H9 (cell line): ENCODE measurements at regions not wholly inside any gene's neighbourhood (a gene's known extent, or its start where the extent isn't known, plus 50 kb on each side); places are given as distances from the start of the nearest gene placed in this dataset.

Source experiments
- DNase-seq: peaks from one replicate; pipeline ENCODE4 v3.0.0-alpha.2; 2017
- H2AFZ ChIP-seq: one replicate; pipeline ENCODE4 v1.6.1; 2013; ENCODE audit warnings: mild to moderate bottlenecking, low read length, control low read depth, moderate library complexity
- H2AK5ac ChIP-seq: 2 replicates; pipeline ENCODE4 v1.6.1; 2013; ENCODE audit warnings: low read length, control low read depth, mixed read lengths; ENCODE audit not compliant: insufficient read length
- H2BK120ac ChIP-seq: one replicate; pipeline ENCODE4 v1.6.1; 2013; ENCODE audit warnings: low read depth, mild to moderate bottlenecking, low read length, control low read depth, inconsistent platforms; ENCODE audit not compliant: poor library complexity, severe bottlenecking
- H2BK12ac ChIP-seq: 2 replicates; pipeline ENCODE4 v1.6.1; 2013; ENCODE audit warnings: low read length, control low read depth, mixed read lengths, low read depth; ENCODE audit not compliant: insufficient read length
- H2BK15ac ChIP-seq: 2 replicates; pipeline ENCODE4 v1.6.1; 2013; ENCODE audit warnings: low read depth, low read length, control low read depth
- H2BK20ac ChIP-seq: one replicate; pipeline ENCODE4 v1.6.1; 2013; ENCODE audit warnings: low read depth, mild to moderate bottlenecking, low read length, control low read depth, inconsistent platforms; ENCODE audit not compliant: poor library complexity, severe bottlenecking
- H2BK5ac ChIP-seq: 2 replicates; pipeline ENCODE4 v1.6.1; 2013; ENCODE audit warnings: low read length, control low read depth, mixed read lengths; ENCODE audit not compliant: insufficient read length
- H3K14ac ChIP-seq: 2 replicates; pipeline ENCODE4 v1.6.1; 2013; ENCODE audit warnings: low read length, control low read depth; ENCODE audit not compliant: insufficient read depth
- H3K18ac ChIP-seq: 2 replicates; pipeline ENCODE4 v1.6.1; 2013; ENCODE audit warnings: low read depth, mild to moderate bottlenecking, mixed read lengths, low read length, control low read depth; ENCODE audit not compliant: insufficient read length
- H3K23ac ChIP-seq: 2 replicates; pipeline ENCODE4 v1.6.1; 2013; ENCODE audit warnings: low read length, control low read depth, mixed read lengths, low read depth; ENCODE audit not compliant: insufficient read length
- H3K23me2 ChIP-seq: 2 replicates; pipeline ENCODE4 v1.6.1; 2013; ENCODE audit warnings: low read depth, mild to moderate bottlenecking, mixed read lengths, low read length, control low read depth; ENCODE audit not compliant: insufficient read length, poor library complexity, severe bottlenecking
- H3K27ac ChIP-seq: 2 replicates; pipeline ENCODE4 v1.5.1; 2013; ENCODE audit warnings: low read length, control low read depth, mixed read lengths, low read depth; ENCODE audit not compliant: insufficient read length
- H3K27me3 ChIP-seq: 2 replicates; pipeline ENCODE4 v1.6.1; 2013; ENCODE audit warnings: low read length, control low read depth, inconsistent platforms; ENCODE audit not compliant: insufficient read depth
- H3K4ac ChIP-seq: 2 replicates; pipeline ENCODE4 v1.6.1; 2013; ENCODE audit warnings: low read depth, mild to moderate bottlenecking, control low read depth, inconsistent platforms, low read length, moderate library complexity
- H3K4me1 ChIP-seq: 2 replicates; pipeline ENCODE4 v1.6.1; 2013; ENCODE audit warnings: low read length, control low read depth, inconsistent platforms; ENCODE audit not compliant: insufficient read depth
- H3K4me2 ChIP-seq: 2 replicates; pipeline ENCODE4 v1.6.1; 2013; ENCODE audit warnings: low read length, control low read depth, mixed read lengths; ENCODE audit not compliant: insufficient read length, insufficient read depth
- H3K56ac ChIP-seq: 2 replicates; pipeline ENCODE4 v1.6.1; 2013; ENCODE audit warnings: low read depth, mild to moderate bottlenecking, mixed read lengths, low read length, control low read depth; ENCODE audit not compliant: insufficient read length
- H3K79me1 ChIP-seq: 2 replicates; pipeline ENCODE4 v1.6.1; 2013; ENCODE audit warnings: low read depth, mild to moderate bottlenecking, moderate library complexity, low read length, control low read depth, inconsistent platforms; ENCODE audit not compliant: insufficient read depth, poor library complexity, severe bottlenecking
- H3K79me2 ChIP-seq: 2 replicates; pipeline ENCODE4 v1.6.1; 2013; ENCODE audit warnings: low read length, control low read depth, inconsistent platforms; ENCODE audit not compliant: insufficient read depth
- H3K9ac ChIP-seq: 2 replicates; pipeline ENCODE4 v1.6.1; 2013; ENCODE audit warnings: low read length, control low read depth, mixed read lengths; ENCODE audit not compliant: insufficient read length; ENCODE audit errors: extremely low read depth
- H3K9me3 ChIP-seq: one replicate; pipeline ENCODE4 v1.6.1; 2013; ENCODE audit warnings: low read depth, low read length, inconsistent platforms; ENCODE audit not compliant: control insufficient read depth
- H3T11ph ChIP-seq: one replicate; pipeline ENCODE4 v1.6.1; 2013; ENCODE audit warnings: mild to moderate bottlenecking, low read length, control low read depth, inconsistent platforms
- H4K20me1 ChIP-seq: one replicate; pipeline ENCODE4 v1.6.1; 2013; ENCODE audit not compliant: control insufficient read depth, insufficient read length, insufficient read depth
- H4K5ac ChIP-seq: 2 replicates; pipeline ENCODE4 v1.6.1; 2013; ENCODE audit warnings: low read depth, mild to moderate bottlenecking, mixed read lengths, low read length, control low read depth; ENCODE audit not compliant: insufficient read length
- H4K8ac ChIP-seq: replicated peaks from 2 replicates; pipeline ENCODE4 v1.6.1; 2013; ENCODE audit warnings: low read length, control low read depth, mixed read lengths, low read depth; ENCODE audit not compliant: insufficient read length
- H4K91ac ChIP-seq: 2 replicates; pipeline ENCODE4 v1.6.1; 2013; ENCODE audit warnings: low read depth, mild to moderate bottlenecking, moderate library complexity, mixed read lengths, low read length, control low read depth; ENCODE audit not compliant: insufficient read length
- H3K27ac Mint-ChIP-seq, 3 experiments: 2 replicates in 2 of 3; 3 replicates in 1 of 3; pipeline ENCODE4 v1.8.0; 2020 to 2021; ENCODE audit warnings: mixed read lengths in 3 of 3, mild to moderate bottlenecking in 1 of 3, moderate library complexity in 1 of 3
- H3K27me3 Mint-ChIP-seq: 2 replicates; pipeline ENCODE4 v1.8.0; 2021; ENCODE audit warnings: low read depth, mild to moderate bottlenecking, moderate library complexity, mixed read lengths
- H3K36me3 Mint-ChIP-seq, 3 experiments: 2 replicates in 2 of 3; 3 replicates in 1 of 3; pipeline ENCODE4 v1.8.0; 2020 to 2021; ENCODE audit warnings: low read depth in 3 of 3, mixed read lengths in 3 of 3; ENCODE audit not compliant: insufficient read depth in 1 of 3
- H3K4me1 Mint-ChIP-seq, 2 experiments: 2 replicates each; pipeline ENCODE4 v1.8.0; 2020; ENCODE audit warnings: mixed read lengths in 2 of 2
- H3K4me3 Mint-ChIP-seq, 2 experiments: 2 replicates in 1 of 2; 3 replicates in 1 of 2; pipeline ENCODE4 v1.8.0; 2020 to 2021; ENCODE audit warnings: mild to moderate bottlenecking in 2 of 2, mixed read lengths in 2 of 2, moderate library complexity in 1 of 2
- H3K9me3 Mint-ChIP-seq, 2 experiments: 2 replicates in 1 of 2; 3 replicates in 1 of 2; pipeline ENCODE4 v1.8.0; 2020; ENCODE audit warnings: mild to moderate bottlenecking in 2 of 2, mixed read lengths in 2 of 2, moderate library complexity in 1 of 2
- WGBS: extraction: QIAGEN DNeasy Blood & Tissue Kit; methylation state at CpG from one replicate; pipeline ENCODE4 v1.1.7; 2013; ENCODE audit warnings: missing lambda C conversion rate, low lambda C conversion rate, mixed read lengths; ENCODE audit not compliant: insufficient read length; ENCODE audit errors: extremely low coverage; 5-methylcytosine and 5-hydroxymethylcytosine counted together
- TF ChIP-seq, protein P1 (sequence below): fragments of 200-600 bp; sonication (generic); conservative IDR thresholded peaks from 3 replicates; pipeline ENCODE4 v1.8.0; 2021; ENCODE audit warnings: antibody characterized with exemption, mild to moderate bottlenecking

DNA sequence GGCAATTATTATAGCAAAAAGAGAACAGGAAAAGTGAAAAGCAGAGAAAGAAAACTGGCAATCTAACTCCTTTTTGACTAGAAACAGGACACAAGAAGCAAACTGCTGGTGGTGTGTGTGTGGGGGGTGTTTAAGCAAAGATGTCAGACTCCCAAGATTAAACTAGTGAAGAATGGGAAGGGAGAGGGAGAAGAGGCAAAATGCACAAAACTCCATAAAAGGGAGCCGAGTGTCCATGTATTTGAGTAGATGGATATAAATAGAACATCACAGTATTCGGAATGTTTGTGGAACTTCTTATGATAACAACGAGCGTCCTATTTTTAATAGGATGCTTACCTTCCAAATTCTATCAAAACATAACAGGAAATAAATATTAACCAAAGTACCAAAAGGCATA, 179.8 kb upstream of the TRIB2 start:
- Histone ChIP-seq H3K79me2 (no peaks in the 10 kb centered on the region), H3T11ph (no peak overlapping the region), H3K23ac (no peak overlapping the region), H4K5ac (no peak overlapping the region), H3K79me1 (no peaks in the 10 kb centered on the region), H2AFZ (no peak overlapping the region), H2BK15ac (no peak overlapping the region), H3K4me2 (no peak overlapping the region), H2AK5ac (no peak overlapping the region), H3K23me2 (no peaks in the 10 kb centered on the region), H3K56ac (no peak overlapping the region), H4K91ac (no peak overlapping the region), H3K4ac (no peak overlapping the region), H3K27ac (no peak overlapping the region), H2BK20ac (no peak overlapping the region), H4K20me1 (no peaks in the 10 kb centered on the region), H3K9ac (no peak overlapping the region), H2BK12ac (no peak overlapping the region), H2BK120ac (no peak overlapping the region), H3K9me3 (no peaks in the 10 kb centered on the region), H3K27me3 (no peaks in the 10 kb centered on the region), H2BK5ac (no peak overlapping the region), H3K18ac (no peak overlapping the region), H3K14ac (no peak overlapping the region), H4K8ac (no peak overlapping the region), H3K4me1 (no peaks in the 10 kb centered on the region)
- no peaks in the 10 kb centered on the region for H3K36me3 Mint-ChIP-seq
- no CpG with 5 or more reads among the region's 4 CpGs for WGBS
- H3K4me1 Mint-ChIP-seq, result peaks cover 8 to 11% of the 10 kb centered on the region in 2 experiments; a peak in 3 of 4 replicates
- TF ChIP-seq, protein P1, sequence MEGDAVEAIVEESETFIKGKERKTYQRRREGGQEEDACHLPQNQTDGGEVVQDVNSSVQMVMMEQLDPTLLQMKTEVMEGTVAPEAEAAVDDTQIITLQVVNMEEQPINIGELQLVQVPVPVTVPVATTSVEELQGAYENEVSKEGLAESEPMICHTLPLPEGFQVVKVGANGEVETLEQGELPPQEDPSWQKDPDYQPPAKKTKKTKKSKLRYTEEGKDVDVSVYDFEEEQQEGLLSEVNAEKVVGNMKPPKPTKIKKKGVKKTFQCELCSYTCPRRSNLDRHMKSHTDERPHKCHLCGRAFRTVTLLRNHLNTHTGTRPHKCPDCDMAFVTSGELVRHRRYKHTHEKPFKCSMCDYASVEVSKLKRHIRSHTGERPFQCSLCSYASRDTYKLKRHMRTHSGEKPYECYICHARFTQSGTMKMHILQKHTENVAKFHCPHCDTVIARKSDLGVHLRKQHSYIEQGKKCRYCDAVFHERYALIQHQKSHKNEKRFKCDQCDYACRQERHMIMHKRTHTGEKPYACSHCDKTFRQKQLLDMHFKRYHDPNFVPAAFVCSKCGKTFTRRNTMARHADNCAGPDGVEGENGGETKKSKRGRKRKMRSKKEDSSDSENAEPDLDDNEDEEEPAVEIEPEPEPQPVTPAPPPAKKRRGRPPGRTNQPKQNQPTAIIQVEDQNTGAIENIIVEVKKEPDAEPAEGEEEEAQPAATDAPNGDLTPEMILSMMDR, result no peak
- no peak overlapping the region for H3K4me3 Mint-ChIP-seq
- H3K27me3 Mint-ChIP-seq, result no peaks in the 10 kb centered on the region; the same call in 1 of the 2 replicates
- H3K9me3 Mint-ChIP-seq, result no peaks in the 10 kb centered on the region
- DNase-seq, result no peak
- no peak overlapping the region for H3K27ac Mint-ChIP-seq
